ENCODE measurements at regions not wholly inside any gene's neighbourhood (a gene's known extent, or its start where the extent isn't known, plus 50 kb on each side); places are given as distances from the start of the nearest gene placed in this dataset.
"Not testable (repeated sequence)": the region's sequence is repeated elsewhere in the genome, so short reads cannot be mapped to it uniquely, and the experiment has no call there.

GRCh38 chr7:65317372-65317771 lies 56.3 kb upstream of the ZNF92 start:
- no peak for DNase-seq

- DNase-seq, result no peak
These were observed 62.9 kb upstream of the ZNF92 start for GRCh38 chr7:65310761-65311160.

GRCh38 chr7:65308300-65308678 lies 65.4 kb upstream of the ZNF92 start:
- no peak for DNase-seq

- DNase-seq, result peak; percentile 72
These were observed 65.9 kb upstream of the ZNF92 start for GRCh38 chr7:65307651-65308299.

- no peak for DNase-seq
These were observed 69.5 kb upstream of the ZNF92 start for GRCh38 chr7:65304175-65304574.

- no peak for DNase-seq
These were observed 70.8 kb upstream of the ZNF92 start for GRCh38 chr7:65302883-65303282.

GRCh38 chr7:65301007-65301406 lies 72.6 kb upstream of the ZNF92 start:
- no peak for DNase-seq

- no peak for DNase-seq
These were observed 78.2 kb upstream of the ZNF92 start for GRCh38 chr7:65295409-65295808.

- not testable (repeated sequence) for DNase-seq
These were observed 83.3 kb upstream of the ZNF92 start for GRCh38 chr7:65290340-65290739.

- DNase-seq, result no peak
These were observed 86.6 kb upstream of the ZNF92 start for GRCh38 chr7:65287023-65287422.

- DNase-seq, result no peak
These were observed 87.5 kb upstream of the ZNF92 start for GRCh38 chr7:65285906-65286864.

- DNase-seq, result not testable (repeated sequence)
These were observed 88.4 kb upstream of the ZNF92 start for GRCh38 chr7:65285241-65285640.

- DNase-seq, result no peak
These were observed 93.9 kb upstream of the ZNF92 start for GRCh38 chr7:65279795-65280194.

- no peak for DNase-seq
These were observed 96.8 kb upstream of the ZNF92 start for GRCh38 chr7:65276822-65277221.

GRCh38 chr7:65271502-65271901 lies 102.2 kb upstream of the ZNF92 start:
- DNase-seq, result not testable (repeated sequence)

- peak; percentile 88 for DNase-seq
These were observed 104.4 kb upstream of the ZNF92 start for GRCh38 chr7:65269150-65269856.

GRCh38 chr7:65268782-65269149 lies 104.9 kb upstream of the ZNF92 start:
- no peak for DNase-seq

- no peak for DNase-seq
These were observed 107.6 kb upstream of the ZNF92 start for GRCh38 chr7:65265933-65266519.

GRCh38 chr7:65264258-65264657 lies 109.4 kb upstream of the ZNF92 start:
- no peak for DNase-seq

GRCh38 chr7:65260673-65261072 lies 113.0 kb upstream of the ZNF92 start:
- not testable (repeated sequence) for DNase-seq

GRCh38 chr7:65259864-65260525 lies 113.7 kb upstream of the ZNF92 start:
- not testable (repeated sequence) for DNase-seq

GRCh38 chr7:65254061-65254460 lies 119.6 kb upstream of the ZNF92 start:
- no peak for DNase-seq
